GM19397 (cell line): ENCODE measurements at regions not wholly inside any gene's neighbourhood (a gene's known extent, or its start where the extent isn't known, plus 50 kb on each side); places are given as distances from the start of the nearest gene placed in this dataset.

Experiments
- ATAC-seq: cut with Tn5 transposase; IDR thresholded peaks from one replicate; pipeline ENCODE4 v1.9.1; 2021; ENCODE audit warnings: mild to moderate bottlenecking, moderate library complexity; ENCODE audit not compliant: unreplicated experiment

GRCh38 chr3:81936817-81937216 is 175.4 kb upstream of the GBE1 start:
- no peak for ATAC-seq

- ATAC-seq = no peak
Observed at GRCh38 chr3:81932681-81933080, 171.2 kb upstream of the GBE1 start.

GRCh38 chr3:81931265-81932251 is 170.1 kb upstream of the GBE1 start:
- ATAC-seq = no peak

GRCh38 chr3:81929697-81930096 is 168.3 kb upstream of the GBE1 start:
- ATAC-seq = no peak

- no peak for ATAC-seq
Observed at GRCh38 chr3:81927811-81928210, 166.4 kb upstream of the GBE1 start.

- no peak for ATAC-seq
Observed at GRCh38 chr3:81925385-81925784, 163.9 kb upstream of the GBE1 start.

- no peak for ATAC-seq
Observed at GRCh38 chr3:81923038-81923437, 161.6 kb upstream of the GBE1 start.

GRCh38 chr3:81922404-81922803 is 161.0 kb upstream of the GBE1 start:
- no peak for ATAC-seq

- ATAC-seq = no peak
Observed at GRCh38 chr3:81920816-81921215, 159.4 kb upstream of the GBE1 start.

GRCh38 chr3:81916890-81917289 is 155.4 kb upstream of the GBE1 start:
- no peak for ATAC-seq

GRCh38 chr3:81913886-81914663 is 152.6 kb upstream of the GBE1 start:
- no peak for ATAC-seq

GRCh38 chr3:81911221-81911620 is 149.8 kb upstream of the GBE1 start:
- no peak for ATAC-seq

- no peak for ATAC-seq
Observed at GRCh38 chr3:81910244-81910852, 148.9 kb upstream of the GBE1 start.

GRCh38 chr3:81909796-81910195 is 148.4 kb upstream of the GBE1 start:
- ATAC-seq = no peak

GRCh38 chr3:81908561-81908960 is 147.1 kb upstream of the GBE1 start:
- no peak for ATAC-seq

GRCh38 chr3:81898336-81898735 is 136.9 kb upstream of the GBE1 start:
- no peak for ATAC-seq

- no peak for ATAC-seq
Observed at GRCh38 chr3:81894598-81894997, 133.2 kb upstream of the GBE1 start.

GRCh38 chr3:81891055-81891895 is 129.8 kb upstream of the GBE1 start:
- no peak for ATAC-seq

GRCh38 chr3:81888914-81889557 is 127.6 kb upstream of the GBE1 start:
- no peak for ATAC-seq

- no peak for ATAC-seq
Observed at GRCh38 chr3:81887448-81887847, 126.0 kb upstream of the GBE1 start.
